ENCODE measurements at regions not wholly inside any gene's neighbourhood (a gene's known extent, or its start where the extent isn't known, plus 50 kb on each side); places are given as distances from the start of the nearest gene placed in this dataset.

DNA sequence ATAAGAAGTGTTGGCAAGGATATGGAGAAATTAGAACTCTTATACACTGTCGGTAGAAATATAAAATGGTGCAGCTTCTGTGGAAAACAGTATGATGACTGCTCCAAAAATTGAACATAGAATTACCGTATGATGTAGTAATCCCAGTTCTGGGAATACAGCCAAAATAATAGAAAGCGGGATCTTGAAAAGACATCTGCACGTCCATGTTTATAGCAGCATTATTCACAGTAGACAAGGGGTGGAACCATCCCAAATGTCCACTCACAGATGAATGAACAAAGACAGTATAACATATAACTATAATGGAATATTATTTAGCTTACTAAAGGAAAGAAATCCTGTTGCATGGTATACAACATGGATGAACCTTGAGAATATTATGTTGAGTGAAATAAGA, 257.7 kb downstream of the TDRD15 start:
- DNase-seq (ENCODE audit: low spot score) = no peak
- POLR2A ChIA-PET (ENCODE audit: low non-redundant PET) = no interaction called here
- TF ChIP-seq, protein P1, sequence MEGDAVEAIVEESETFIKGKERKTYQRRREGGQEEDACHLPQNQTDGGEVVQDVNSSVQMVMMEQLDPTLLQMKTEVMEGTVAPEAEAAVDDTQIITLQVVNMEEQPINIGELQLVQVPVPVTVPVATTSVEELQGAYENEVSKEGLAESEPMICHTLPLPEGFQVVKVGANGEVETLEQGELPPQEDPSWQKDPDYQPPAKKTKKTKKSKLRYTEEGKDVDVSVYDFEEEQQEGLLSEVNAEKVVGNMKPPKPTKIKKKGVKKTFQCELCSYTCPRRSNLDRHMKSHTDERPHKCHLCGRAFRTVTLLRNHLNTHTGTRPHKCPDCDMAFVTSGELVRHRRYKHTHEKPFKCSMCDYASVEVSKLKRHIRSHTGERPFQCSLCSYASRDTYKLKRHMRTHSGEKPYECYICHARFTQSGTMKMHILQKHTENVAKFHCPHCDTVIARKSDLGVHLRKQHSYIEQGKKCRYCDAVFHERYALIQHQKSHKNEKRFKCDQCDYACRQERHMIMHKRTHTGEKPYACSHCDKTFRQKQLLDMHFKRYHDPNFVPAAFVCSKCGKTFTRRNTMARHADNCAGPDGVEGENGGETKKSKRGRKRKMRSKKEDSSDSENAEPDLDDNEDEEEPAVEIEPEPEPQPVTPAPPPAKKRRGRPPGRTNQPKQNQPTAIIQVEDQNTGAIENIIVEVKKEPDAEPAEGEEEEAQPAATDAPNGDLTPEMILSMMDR (conservative IDR thresholded peaks at IDR 0.05; ENCODE audit: low read depth) = no peak
- no peak overlapping the region for H3K27ac ChIP-seq
- CTCF ChIA-PET = no interaction called here

DNA sequence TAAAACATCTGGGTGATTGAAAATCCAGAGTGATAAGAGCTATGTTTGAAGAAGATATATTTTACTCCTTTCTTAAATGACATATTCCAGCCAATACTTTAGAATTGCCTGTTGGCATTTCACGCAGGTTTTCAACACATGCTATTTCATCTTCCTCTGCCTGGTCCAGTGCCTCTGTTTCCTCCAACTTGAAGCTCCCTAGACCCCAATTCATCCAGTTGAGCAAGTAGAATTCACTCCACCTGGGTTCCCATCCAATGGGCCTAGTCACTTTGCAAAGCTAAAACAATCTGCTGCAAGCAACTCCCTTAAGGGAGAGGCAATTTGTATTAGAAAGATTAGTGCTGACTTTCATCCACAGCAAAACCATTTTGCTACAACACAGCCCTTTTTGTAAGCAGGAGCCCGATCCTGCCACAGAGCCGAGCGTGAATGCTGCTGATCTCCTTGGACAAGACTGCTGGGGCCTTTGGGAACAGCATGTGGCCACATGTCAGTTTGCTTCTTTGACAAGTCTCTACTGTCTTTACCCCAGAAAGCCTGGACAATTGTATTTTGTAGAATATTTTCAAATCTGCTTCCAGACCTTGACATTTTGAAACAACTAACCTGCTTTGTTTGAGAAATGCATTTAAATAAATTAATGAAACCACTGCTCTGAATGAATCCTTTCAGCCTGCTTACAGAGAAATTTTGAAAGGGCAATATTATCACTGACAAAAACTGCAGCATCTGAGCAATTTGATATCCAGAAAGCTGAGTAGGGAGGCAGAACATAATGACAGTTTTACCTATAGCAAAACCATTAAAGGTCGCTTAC, 259.1 kb downstream of the TDRD15 start:
- TF ChIP-seq, protein P1 (conservative IDR thresholded peaks at IDR 0.05; ENCODE audit: low read depth) = no peak
- no peak overlapping the region for H3K27ac ChIP-seq
- ChIA-PET POLR2A (ENCODE audit: low non-redundant PET) (no interaction called here), CTCF (interaction anchor here (0.7 to 0.8 kb wide), 3 partner anchors 20 to 799 kb away, joined by 3 to 4 read pairs (median 3); no protein-coding TSS in a partner anchor)
- DNase-seq (ENCODE audit: low spot score) = no peak

DNA sequence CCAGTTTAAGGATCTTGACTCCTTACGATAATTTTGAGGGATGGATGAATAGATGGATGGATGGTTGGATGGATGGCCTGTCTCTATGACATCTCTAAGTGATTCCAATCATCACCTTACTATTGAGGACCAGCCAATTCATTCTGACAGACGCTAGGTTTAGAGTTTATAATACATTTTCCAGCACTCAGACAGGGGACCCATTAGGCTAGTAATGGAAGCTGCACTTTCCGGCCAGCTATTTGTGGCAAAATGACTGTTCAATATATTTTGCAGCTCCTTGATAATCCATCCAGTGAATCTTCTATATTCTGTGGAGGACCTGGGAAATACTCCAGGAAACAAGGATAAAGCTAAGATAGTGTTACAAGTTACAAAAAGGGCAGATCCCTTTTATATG, 262.9 kb downstream of the TDRD15 start:
- TF ChIP-seq, protein P1 (conservative IDR thresholded peaks at IDR 0.05; ENCODE audit: low read depth) = no peak
- DNase-seq (ENCODE audit: low spot score) = no peak
- POLR2A ChIA-PET (ENCODE audit: low non-redundant PET) = no interaction called here
- no peak overlapping the region for H3K27ac ChIP-seq
- CTCF ChIA-PET = no interaction called here

DNA sequence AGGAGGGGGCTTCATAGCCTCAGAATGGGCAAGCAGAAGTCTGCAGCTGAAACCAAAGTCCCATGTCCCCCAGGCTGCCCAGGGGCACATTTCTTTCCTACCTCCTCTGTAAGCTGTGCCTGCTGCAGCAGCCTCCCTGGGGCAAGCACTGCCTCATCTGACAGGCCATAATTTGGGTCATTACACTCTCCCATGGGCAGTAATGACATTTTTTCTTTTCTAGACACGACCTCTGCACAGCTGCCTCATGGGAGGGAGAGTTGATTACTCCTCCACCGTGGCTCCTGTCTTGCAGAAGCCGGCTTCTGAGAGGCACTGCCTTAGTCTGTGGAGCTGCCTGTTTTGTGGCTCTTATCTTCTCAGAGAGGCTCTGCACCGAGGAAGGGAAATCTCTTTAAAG, 268.9 kb downstream of the TDRD15 start:
- CTCF ChIA-PET = no interaction called here
- DNase-seq (ENCODE audit: low spot score) = no peak
- no peak overlapping the region for H3K27ac ChIP-seq
- POLR2A ChIA-PET (ENCODE audit: low non-redundant PET) = no interaction called here
- TF ChIP-seq, protein P1 (conservative IDR thresholded peaks at IDR 0.05; ENCODE audit: low read depth) = no peak

DNA sequence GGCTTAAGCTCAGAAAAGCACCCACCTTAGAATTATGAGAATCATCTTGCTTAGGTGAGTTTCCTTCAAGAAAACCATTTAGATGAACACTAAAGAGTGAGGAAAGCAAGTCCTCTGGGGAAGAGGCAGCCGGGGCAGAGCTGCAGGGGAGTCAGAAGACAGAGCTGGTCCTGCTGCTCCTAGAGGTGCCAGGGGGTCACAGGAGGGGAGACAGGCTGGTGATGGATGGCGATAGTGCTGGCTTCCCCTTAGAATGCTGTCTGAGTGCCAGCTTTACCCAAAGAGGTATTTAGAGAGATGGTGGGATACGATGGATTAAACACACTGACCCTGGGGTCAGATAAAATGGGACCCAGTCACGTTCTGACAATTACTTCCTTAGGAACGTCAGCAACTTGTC, 269.4 kb downstream of the TDRD15 start:
- CTCF ChIA-PET = no interaction called here

DNA sequence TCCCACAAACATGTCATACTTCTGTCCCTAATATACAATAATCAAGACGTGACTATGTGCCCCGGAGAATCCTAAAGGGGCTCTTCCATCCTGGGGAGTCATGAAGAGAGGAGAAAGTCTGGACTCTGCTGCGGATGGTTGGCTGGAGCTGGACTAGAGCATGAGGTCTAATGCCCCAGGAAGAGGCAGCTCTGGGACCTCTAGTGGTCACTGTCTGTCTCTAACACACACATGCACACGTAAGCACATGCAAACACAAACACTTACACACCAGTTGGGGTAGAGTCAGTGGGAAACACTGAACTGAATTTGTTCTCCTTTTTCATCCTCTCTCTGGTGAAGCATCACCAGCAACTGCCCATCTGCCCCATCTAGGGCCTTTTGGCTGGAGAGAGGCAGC, 271.6 kb downstream of the TDRD15 start:
- TF ChIP-seq, protein P1 (conservative IDR thresholded peaks at IDR 0.05; ENCODE audit: low read depth) = no peak
- ChIA-PET CTCF (interaction anchor here (0.6 kb wide), 1 partner anchor 1990 kb away, joined by 3 read pairs; no protein-coding TSS in a partner anchor), POLR2A (ENCODE audit: low non-redundant PET) (no interaction called here)
- no peak for DNase-seq (ENCODE audit: low spot score)
- H3K27ac ChIP-seq = no peak overlapping the region

More for the DNA sequence above, 269.4 kb downstream of the TDRD15 start:
- POLR2A ChIA-PET (ENCODE audit: low non-redundant PET) = no interaction called here
- no peak for DNase-seq (ENCODE audit: low spot score)
- TF ChIP-seq, protein P1 (conservative IDR thresholded peaks at IDR 0.05; ENCODE audit: low read depth) = no peak
- H3K27ac ChIP-seq = no peak overlapping the region
